Left lung (tissue), 4 donors: ENCODE measurements at regions not wholly inside any gene's neighbourhood (a gene's known extent, or its start where the extent isn't known, plus 50 kb on each side); places are given as distances from the start of the nearest gene placed in this dataset.

ENCODE experiments used
- ATAC-seq: fragments of 200-7000 bp; cut with Tn5 transposase; one replicate; pipeline ENCODE4 v1.9.1; 2020; ENCODE audit warnings: moderate library complexity
- DNase-seq, 4 donors: peaks; one replicate each; pipeline ENCODE4 v3.0.0-alpha.2; 2013 to 2020
- H3K27ac ChIP-seq, 2 donors: fragments of 200-600 bp; sonication (generic) in 1 of 2; one replicate each; pipeline versions ENCODE4 v1.5.0 to v1.8.0; 2020 to 2021
- H3K27me3 ChIP-seq, 2 donors: fragments of 200-600 bp; sonication (generic) in 1 of 2; one replicate each; pipeline versions ENCODE4 v1.5.0 to v1.8.0; 2020 to 2021
- H3K36me3 ChIP-seq, 2 donors: fragments of 200-600 bp; sonication (generic) in 1 of 2; one replicate each; pipeline versions ENCODE4 v1.5.0 to v1.8.0; 2020 to 2021
- H3K4me1 ChIP-seq, 2 donors: fragments of 200-600 bp; one replicate each; pipeline ENCODE4 v1.8.0; 2021
- H3K4me3 ChIP-seq, 2 donors: fragments of 200-600 bp; sonication (generic) in 1 of 2; one replicate each; pipeline versions ENCODE4 v1.5.0 to v1.8.0; 2020 to 2021; ENCODE audit warnings: mild to moderate bottlenecking in 1 of 2
- H3K9me3 ChIP-seq, 2 donors: fragments of 200-600 bp; sonication (generic) in 1 of 2; one replicate each; pipeline versions ENCODE4 v1.5.0 to v1.8.0; 2020 to 2021
- CTCF ChIP-seq, 2 donors: fragments of 200-600 bp; sonication (generic) in 1 of 2; IDR thresholded peaks; one replicate each; pipeline versions ENCODE4 v1.5.0 to v1.8.0; 2021; ENCODE audit warnings: antibody characterized with exemption in 2 of 2
- intact Hi-C, 2 donors: fragments of 100-400 bp; cut with DNase I; formaldehyde crosslinking; loops; one replicate each; pipeline versions ENCODE4 v1.11.2 to v1.14.2; 2022
- donor health status: DM: no; HTN: yes; CAD: no.
- donor health status: DM: no; HTN: no; CAD: no.

DNA sequence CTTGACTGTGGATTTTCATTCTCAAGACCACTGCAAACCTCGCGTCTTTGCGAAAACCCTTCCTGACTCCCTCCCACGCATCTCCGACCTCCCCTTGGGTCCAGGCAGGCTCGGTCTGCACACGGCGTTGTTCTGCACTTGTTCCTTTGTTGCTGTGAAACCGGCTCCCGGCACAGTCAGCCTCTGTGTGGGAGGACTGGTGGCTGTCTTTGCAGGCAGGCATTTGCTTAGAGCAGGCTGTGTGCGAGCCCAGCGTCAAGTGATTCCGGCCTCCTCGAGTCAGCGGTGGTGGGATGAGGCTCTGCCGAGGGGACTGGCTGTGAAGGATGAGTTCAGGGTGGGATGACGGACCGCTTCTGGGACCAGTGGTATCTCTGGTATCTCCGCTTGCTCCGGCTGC, 102.6 kb upstream of the ROPN1 start:
- H3K27ac ChIP-seq: no peak overlapping the region
- no peak for TF ChIP-seq CTCF (IDR thresholded peaks at IDR 0.05)
- ATAC-seq: no peak
- no peaks in the 10 kb centered on the region for H3K9me3 ChIP-seq
- no peaks in the 10 kb centered on the region for H3K4me1 ChIP-seq
- no peaks in the 10 kb centered on the region for H3K36me3 ChIP-seq
- intact Hi-C loops: no loop called here
- DNase-seq: no peak
- no peak overlapping the region for H3K4me3 ChIP-seq
- no peaks in the 10 kb centered on the region for H3K27me3 ChIP-seq

DNA sequence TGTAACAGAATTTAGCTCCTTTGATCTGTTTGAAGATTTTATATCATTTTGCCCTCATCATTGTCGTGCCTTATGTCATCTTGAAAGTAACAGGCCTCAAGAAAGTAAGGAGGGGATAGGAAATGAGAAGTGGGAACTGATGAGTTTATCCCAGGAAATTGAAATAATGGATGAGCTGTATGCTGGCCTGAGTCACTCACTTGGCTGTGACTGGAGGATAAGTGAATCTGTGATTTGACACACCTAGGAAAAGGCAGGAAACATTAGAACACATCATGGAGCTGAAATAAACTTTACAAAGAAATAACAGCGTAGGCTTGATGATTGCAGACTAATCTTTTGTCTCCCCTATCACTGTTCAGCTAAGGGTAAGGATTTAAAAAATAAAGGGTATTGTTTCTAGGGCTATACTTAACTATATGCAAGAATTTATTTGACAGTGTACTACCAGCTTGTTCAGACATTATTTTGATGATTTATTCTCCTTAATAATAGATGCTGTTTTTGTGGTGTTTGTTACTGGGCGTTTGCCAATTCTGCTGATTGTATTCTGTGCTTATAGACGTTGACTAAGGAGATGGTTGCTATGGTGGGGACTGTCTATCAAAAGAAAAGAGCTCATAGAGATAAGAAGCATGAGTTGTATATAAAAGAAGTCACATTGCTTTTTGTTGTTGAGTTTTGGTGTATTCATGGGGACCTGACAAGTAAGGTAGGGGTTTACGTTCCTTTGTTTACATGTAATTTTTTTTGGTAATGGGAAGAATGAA, 105.6 kb upstream of the ROPN1 start:
- Histone ChIP-seq H3K27me3 (no peaks in the 10 kb centered on the region), H3K9me3 (no peaks in the 10 kb centered on the region), H3K4me3 (no peak overlapping the region), H3K36me3 (no peaks in the 10 kb centered on the region), H3K4me1 (no peaks in the 10 kb centered on the region), H3K27ac (no peak overlapping the region)
- no peak for TF ChIP-seq CTCF (IDR thresholded peaks at IDR 0.05)
- DNase-seq (no peak), ATAC-seq (no peak)
- intact Hi-C loops: no loop called here

GRCh38 chr3:124101643-124102042, 109.7 kb upstream of the ROPN1 start:
- Histone ChIP-seq H3K4me3 (no peak overlapping the region), H3K9me3 (no peaks in the 10 kb centered on the region), H3K27ac (no peak overlapping the region), H3K4me1 (no peaks in the 10 kb centered on the region), H3K36me3 (no peaks in the 10 kb centered on the region), H3K27me3 (no peaks in the 10 kb centered on the region)
- TF ChIP-seq CTCF (IDR thresholded peaks at IDR 0.05): no peak
- intact Hi-C loops: no loop called here
- ATAC-seq (no peak), DNase-seq (no peak)

- Histone ChIP-seq H3K36me3 (no peaks in the 10 kb centered on the region), H3K4me3 (no peak overlapping the region), H3K27me3 (no peaks in the 10 kb centered on the region), H3K27ac (no peak overlapping the region), H3K9me3 (no peaks in the 10 kb centered on the region), H3K4me1 (no peaks in the 10 kb centered on the region)
- ATAC-seq: no peak
- DNase-seq: no peak
- no peak for TF ChIP-seq CTCF (IDR thresholded peaks at IDR 0.05)
- intact Hi-C loops: no loop called here
These were observed 115.4 kb upstream of the ROPN1 start for GRCh38 chr3:124107104-124107890.

- ATAC-seq: no peak
- intact Hi-C loops: no loop called here
These were observed 116.5 kb upstream of the ROPN1 start for GRCh38 chr3:124108446-124108845.

More at GRCh38 chr3:124108446-124108845, 116.5 kb upstream of the ROPN1 start:
- no peaks in the 10 kb centered on the region for H3K9me3 ChIP-seq
- H3K27ac ChIP-seq: no peak overlapping the region
- no peaks in the 10 kb centered on the region for H3K27me3 ChIP-seq
- H3K4me1 ChIP-seq: no peaks in the 10 kb centered on the region
- H3K4me3 ChIP-seq: no peak overlapping the region
- no peaks in the 10 kb centered on the region for H3K36me3 ChIP-seq
- no peak for TF ChIP-seq CTCF (IDR thresholded peaks at IDR 0.05)
- DNase-seq: no peak
